Fibroblast of villous mesenchyme (primary cell): ENCODE measurements at regions not wholly inside any gene's neighbourhood (a gene's known extent, or its start where the extent isn't known, plus 50 kb on each side); places are given as distances from the start of the nearest gene placed in this dataset.
A peak's percentile ranks its signal among the peaks of the same experiment; 100 is the strongest.

Source experiments
- DNase-seq: peaks from one replicate; pipeline ENCODE4 v3.0.0-alpha.2; 2010; ENCODE audit warnings: low read depth
- H3K4me3 ChIP-seq: 2 replicates; pipeline ENCODE4 v1.5.1; 2011; ENCODE audit warnings: low read depth, mild to moderate bottlenecking, low read length
- CTCF ChIP-seq: IDR thresholded peaks from 2 replicates; pipeline ENCODE4 v1.5.1; 2012; ENCODE audit warnings: low read depth, mild to moderate bottlenecking, low read length; ENCODE audit not compliant: insufficient read depth

GRCh38 chr3:41115069-41115468 lies 84.2 kb upstream of the CTNNB1 start:
- no peak for TF ChIP-seq CTCF
- no peak for DNase-seq
- H3K4me3 ChIP-seq: no peak overlapping the region

- no peak overlapping the region for H3K4me3 ChIP-seq
- no peak for DNase-seq
- TF ChIP-seq CTCF: no peak
Observed at GRCh38 chr3:41116851-41117250, 82.5 kb upstream of the CTNNB1 start.

GRCh38 chr3:41117398-41117870 lies 81.9 kb upstream of the CTNNB1 start:
- no peak overlapping the region for H3K4me3 ChIP-seq
- DNase-seq: peak; percentile 98
- TF ChIP-seq CTCF: no peak

- H3K4me3 ChIP-seq: no peak overlapping the region
- no peak for TF ChIP-seq CTCF
- DNase-seq: peak; percentile 63
Observed at GRCh38 chr3:41118461-41119390, 80.6 kb upstream of the CTNNB1 start.

GRCh38 chr3:41120460-41120859 lies 78.8 kb upstream of the CTNNB1 start:
- TF ChIP-seq CTCF: no peak
- DNase-seq: no peak
- no peak overlapping the region for H3K4me3 ChIP-seq

- no peak overlapping the region for H3K4me3 ChIP-seq
- no peak for TF ChIP-seq CTCF
- no peak for DNase-seq
Observed at GRCh38 chr3:41125258-41125657, 74.0 kb upstream of the CTNNB1 start.

- TF ChIP-seq CTCF: no peak
- no peak for DNase-seq
- H3K4me3 ChIP-seq: no peak overlapping the region
Observed at GRCh38 chr3:41126472-41126871, 72.8 kb upstream of the CTNNB1 start.
